GM18858 (cell line): ENCODE measurements at regions not wholly inside any gene's neighbourhood (a gene's known extent, or its start where the extent isn't known, plus 50 kb on each side); places are given as distances from the start of the nearest gene placed in this dataset.

Source experiments
- ATAC-seq: cut with Tn5 transposase; IDR thresholded peaks from one replicate; pipeline ENCODE4 v1.9.1; 2021; ENCODE audit not compliant: unreplicated experiment

GRCh38 chr7:18354108-18355085 lies 141.2 kb upstream of the HDAC9 start:
- ATAC-seq, result no peak

GRCh38 chr7:18356191-18356645 lies 139.3 kb upstream of the HDAC9 start:
- peak; percentile 36 for ATAC-seq

- no peak for ATAC-seq
Observed at GRCh38 chr7:18357691-18358090, 137.9 kb upstream of the HDAC9 start.

- no peak for ATAC-seq
Observed at GRCh38 chr7:18361756-18362155, 133.8 kb upstream of the HDAC9 start.

- no peak for ATAC-seq
Observed at GRCh38 chr7:18363751-18364380, 131.7 kb upstream of the HDAC9 start.

- no peak for ATAC-seq
Observed at GRCh38 chr7:18364396-18364795, 131.2 kb upstream of the HDAC9 start.

- no peak for ATAC-seq
Observed at GRCh38 chr7:18366394-18366793, 129.2 kb upstream of the HDAC9 start.

GRCh38 chr7:18369011-18369410 lies 126.5 kb upstream of the HDAC9 start:
- no peak for ATAC-seq

- no peak for ATAC-seq
Observed at GRCh38 chr7:18370633-18371032, 124.9 kb upstream of the HDAC9 start.

GRCh38 chr7:18378989-18379605 lies 116.5 kb upstream of the HDAC9 start:
- no peak for ATAC-seq

- no peak for ATAC-seq
Observed at GRCh38 chr7:18384491-18385143, 110.9 kb upstream of the HDAC9 start.

GRCh38 chr7:18386607-18387006 lies 108.9 kb upstream of the HDAC9 start:
- ATAC-seq, result no peak

- ATAC-seq, result no peak
Observed at GRCh38 chr7:18387191-18387735, 108.3 kb upstream of the HDAC9 start.

- no peak for ATAC-seq
Observed at GRCh38 chr7:18390535-18390907, 105.0 kb upstream of the HDAC9 start.

- no peak for ATAC-seq
Observed at GRCh38 chr7:18393465-18394118, 102.0 kb upstream of the HDAC9 start.

- ATAC-seq, result no peak
Observed at GRCh38 chr7:18395868-18396267, 99.7 kb upstream of the HDAC9 start.

- ATAC-seq, result no peak
Observed at GRCh38 chr7:18396953-18397352, 98.6 kb upstream of the HDAC9 start.

GRCh38 chr7:18399436-18400235 lies 95.9 kb upstream of the HDAC9 start:
- no peak for ATAC-seq

- no peak for ATAC-seq
Observed at GRCh38 chr7:18400275-18400674, 95.3 kb upstream of the HDAC9 start.

- ATAC-seq, result no peak
Observed at GRCh38 chr7:18400726-18401125, 94.8 kb upstream of the HDAC9 start.
